ENCODE measurements at regions not wholly inside any gene's neighbourhood (a gene's known extent, or its start where the extent isn't known, plus 50 kb on each side); places are given as distances from the start of the nearest gene placed in this dataset.
"Not testable (repeated sequence)": the region's sequence is repeated elsewhere in the genome, so short reads cannot be mapped to it uniquely, and the experiment has no call there.

DNA sequence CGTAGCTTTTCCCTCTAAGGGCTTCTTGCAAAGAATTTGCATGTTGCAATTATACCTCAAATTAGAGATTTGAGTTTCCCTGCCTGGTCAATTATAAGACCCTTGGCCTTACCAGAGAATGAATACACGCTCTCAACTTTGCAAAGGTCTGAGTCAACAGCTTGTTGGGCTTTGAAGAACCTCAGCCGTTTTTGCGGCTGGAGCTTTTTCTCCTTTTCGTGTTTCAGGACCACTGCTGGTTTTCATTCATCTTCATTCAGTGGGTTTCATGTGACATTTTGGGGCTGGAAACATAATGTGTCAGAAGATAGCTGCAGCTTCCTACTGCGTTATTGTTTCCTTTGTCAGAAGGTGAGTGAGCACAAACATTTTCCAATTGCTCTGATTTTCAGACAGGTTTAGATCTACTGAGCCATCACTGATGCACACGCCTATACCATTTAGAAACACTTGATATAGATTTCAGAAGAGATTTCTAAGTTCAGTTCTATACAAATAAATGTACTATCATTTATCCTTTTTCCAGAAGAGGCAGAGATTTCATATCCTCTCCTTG, 152.3 kb downstream of the SPDYE17 start:
- POLR2A ChIA-PET, result interaction anchor here (0.5 kb wide), 1 partner anchor 546 kb away, joined by 3 read pairs; no protein-coding TSS in a partner anchor
- DNase-seq (ENCODE audit: low spot score); H3K79me2 ChIP-seq (ENCODE audit: insufficient read depth, low read depth, low read length); H2AFZ ChIP-seq (ENCODE audit: low read length); CTCF ChIA-PET (ENCODE audit: unreplicated experiment); H3K4me1 ChIP-seq (ENCODE audit: insufficient read depth, low read length, poor library complexity, severe bottlenecking); H3K36me3 ChIP-seq (ENCODE audit: insufficient read depth, low read length); intact Hi-C loops (cut with micrococcal nuclease; ENCODE audit: unreplicated experiment); H3K27ac ChIP-seq (ENCODE audit: low read depth, low read length, poor library complexity, severe bottlenecking); BruUV-seq (replicated peaks); H3K9me2 ChIP-seq (ENCODE audit: insufficient read depth, low read length); H3K4me3 ChIP-seq (ENCODE audit: low read depth, low read length, poor library complexity, severe bottlenecking); H3K9me3 ChIP-seq (ENCODE audit: low read length); H3K4me2 ChIP-seq (ENCODE audit: low read length); H4K20me1 ChIP-seq (ENCODE audit: insufficient read depth, low read length): not testable (repeated sequence)

DNA sequence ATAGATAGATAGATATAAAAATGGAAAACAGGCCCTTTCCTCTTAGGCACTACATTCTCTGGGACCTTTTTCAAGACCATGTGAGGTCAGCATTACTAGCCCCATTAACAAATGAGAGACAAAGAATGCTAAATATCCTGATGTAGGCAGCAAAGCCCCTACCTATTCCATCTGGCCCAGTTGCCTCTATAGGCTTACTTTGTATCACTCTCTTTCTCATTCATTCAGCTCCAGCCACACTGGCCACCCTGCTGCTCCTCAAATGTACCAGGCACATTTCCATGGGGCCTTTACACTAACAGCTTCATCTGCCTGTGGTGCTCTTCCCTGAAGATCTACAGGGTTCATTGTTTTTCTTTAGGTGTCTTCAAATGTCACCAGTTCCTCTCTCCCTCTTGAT, 156.4 kb downstream of the SPDYE17 start:
- H3K27ac ChIP-seq (ENCODE audit: low read depth, low read length, poor library complexity, severe bottlenecking); CTCF ChIA-PET (ENCODE audit: unreplicated experiment); H3K79me2 ChIP-seq (ENCODE audit: insufficient read depth, low read depth, low read length); H3K9me2 ChIP-seq (ENCODE audit: insufficient read depth, low read length); H3K4me1 ChIP-seq (ENCODE audit: insufficient read depth, low read length, poor library complexity, severe bottlenecking); intact Hi-C loops (cut with micrococcal nuclease; ENCODE audit: unreplicated experiment); DNase-seq (ENCODE audit: low spot score); BruUV-seq (replicated peaks); H2AFZ ChIP-seq (ENCODE audit: low read length); H3K4me2 ChIP-seq (ENCODE audit: low read length); H3K9me3 ChIP-seq (ENCODE audit: low read length); H4K20me1 ChIP-seq (ENCODE audit: insufficient read depth, low read length); POLR2A ChIA-PET; H3K4me3 ChIP-seq (ENCODE audit: low read depth, low read length, poor library complexity, severe bottlenecking); H3K36me3 ChIP-seq (ENCODE audit: insufficient read depth, low read length): not testable (repeated sequence)

DNA sequence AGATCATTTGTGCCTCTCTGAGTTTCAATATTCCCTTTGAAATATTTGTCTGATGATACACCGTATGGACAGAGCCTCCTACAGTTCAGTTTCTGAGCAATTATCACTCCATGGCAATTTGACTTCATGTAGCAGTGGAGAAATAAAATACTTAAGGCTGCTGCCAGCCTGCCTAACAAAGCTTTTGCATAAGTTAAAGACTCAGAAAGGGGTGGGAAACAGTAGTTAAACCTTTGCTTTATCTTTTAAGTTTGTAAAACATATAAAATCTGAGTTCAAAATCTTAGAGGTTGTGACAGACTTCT, 161.7 kb downstream of the SPDYE17 start:
- POLR2A ChIA-PET; CTCF ChIA-PET (ENCODE audit: unreplicated experiment); H3K9me2 ChIP-seq (ENCODE audit: insufficient read depth, low read length); H3K79me2 ChIP-seq (ENCODE audit: insufficient read depth, low read depth, low read length); H4K20me1 ChIP-seq (ENCODE audit: insufficient read depth, low read length); H3K4me3 ChIP-seq (ENCODE audit: low read depth, low read length, poor library complexity, severe bottlenecking); H3K4me2 ChIP-seq (ENCODE audit: low read length); H2AFZ ChIP-seq (ENCODE audit: low read length); BruUV-seq (replicated peaks); H3K9me3 ChIP-seq (ENCODE audit: low read length); DNase-seq (ENCODE audit: low spot score); intact Hi-C loops (cut with micrococcal nuclease; ENCODE audit: unreplicated experiment); H3K36me3 ChIP-seq (ENCODE audit: insufficient read depth, low read length); H3K4me1 ChIP-seq (ENCODE audit: insufficient read depth, low read length, poor library complexity, severe bottlenecking); H3K27ac ChIP-seq (ENCODE audit: low read depth, low read length, poor library complexity, severe bottlenecking): not testable (repeated sequence)

DNA sequence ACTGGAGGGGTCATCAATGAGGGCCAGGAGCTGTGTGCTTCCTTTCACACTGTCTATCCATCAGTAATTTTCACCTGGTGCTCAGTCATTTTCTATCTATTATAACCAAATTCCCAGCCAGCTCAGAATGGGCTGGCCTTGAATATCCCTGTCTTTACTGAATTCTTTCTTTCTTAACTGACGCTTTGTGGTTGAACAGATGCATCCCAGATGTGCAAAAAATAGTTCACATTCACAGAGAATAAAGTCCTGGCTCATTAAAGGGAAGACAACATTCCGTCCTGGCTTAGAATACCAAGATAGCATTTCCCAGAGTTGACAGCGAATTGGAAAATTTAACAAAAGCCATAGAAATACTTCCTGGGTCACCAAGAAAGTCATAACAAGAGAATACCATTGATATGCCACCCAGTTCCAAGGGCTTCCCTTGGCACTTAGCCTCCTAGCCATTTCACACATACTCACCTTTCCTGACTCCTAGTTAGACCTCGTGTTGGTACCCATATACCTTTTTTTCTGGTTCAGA, 164.7 kb downstream of the SPDYE17 start:
- CTCF ChIA-PET (ENCODE audit: unreplicated experiment); H3K79me2 ChIP-seq (ENCODE audit: insufficient read depth, low read depth, low read length); H3K4me3 ChIP-seq (ENCODE audit: low read depth, low read length, poor library complexity, severe bottlenecking); intact Hi-C loops (cut with micrococcal nuclease; ENCODE audit: unreplicated experiment); H3K9me3 ChIP-seq (ENCODE audit: low read length); H3K4me2 ChIP-seq (ENCODE audit: low read length); H3K4me1 ChIP-seq (ENCODE audit: insufficient read depth, low read length, poor library complexity, severe bottlenecking); DNase-seq (ENCODE audit: low spot score); POLR2A ChIA-PET; H4K20me1 ChIP-seq (ENCODE audit: insufficient read depth, low read length); H3K9me2 ChIP-seq (ENCODE audit: insufficient read depth, low read length); H3K36me3 ChIP-seq (ENCODE audit: insufficient read depth, low read length); H2AFZ ChIP-seq (ENCODE audit: low read length); H3K27ac ChIP-seq (ENCODE audit: low read depth, low read length, poor library complexity, severe bottlenecking); BruUV-seq (replicated peaks): not testable (repeated sequence)

DNA sequence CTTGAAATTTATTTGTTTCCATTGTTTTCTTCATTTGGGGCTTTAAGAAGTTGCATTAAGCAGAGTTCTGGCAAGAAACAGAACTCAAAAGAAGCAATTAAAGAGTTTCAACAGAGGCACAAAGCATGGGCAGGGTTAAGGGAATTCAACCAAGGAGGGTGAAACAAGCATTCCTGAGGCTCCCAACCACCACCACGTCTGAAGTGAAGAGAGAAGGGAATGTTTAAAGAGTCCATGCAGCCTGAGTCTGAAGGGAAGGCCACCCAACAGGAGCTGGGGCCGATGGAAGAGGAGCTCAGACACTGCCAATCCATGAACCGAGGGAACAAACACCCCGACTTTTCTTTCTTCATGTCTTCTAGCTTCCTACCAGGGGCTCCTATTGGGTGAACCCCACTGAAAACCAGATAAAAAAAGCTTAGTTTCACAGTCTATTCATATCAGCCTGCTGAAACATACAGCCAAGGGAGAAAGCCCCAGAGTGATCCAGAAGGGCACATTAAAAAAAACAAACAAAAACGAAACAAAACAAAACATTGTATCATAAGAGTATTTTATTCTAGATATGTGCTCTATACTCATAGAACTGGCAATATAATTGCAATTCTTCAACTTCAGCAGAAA, 168.9 kb downstream of the SPDYE17 start:
- DNase-seq (ENCODE audit: low spot score); H3K9me3 ChIP-seq (ENCODE audit: low read length); H3K4me1 ChIP-seq (ENCODE audit: insufficient read depth, low read length, poor library complexity, severe bottlenecking); H3K27ac ChIP-seq (ENCODE audit: low read depth, low read length, poor library complexity, severe bottlenecking); POLR2A ChIA-PET; H3K9me2 ChIP-seq (ENCODE audit: insufficient read depth, low read length); H3K4me2 ChIP-seq (ENCODE audit: low read length); H3K36me3 ChIP-seq (ENCODE audit: insufficient read depth, low read length); H3K4me3 ChIP-seq (ENCODE audit: low read depth, low read length, poor library complexity, severe bottlenecking); H2AFZ ChIP-seq (ENCODE audit: low read length); intact Hi-C loops (cut with micrococcal nuclease; ENCODE audit: unreplicated experiment); H3K79me2 ChIP-seq (ENCODE audit: insufficient read depth, low read depth, low read length); H4K20me1 ChIP-seq (ENCODE audit: insufficient read depth, low read length); BruUV-seq (replicated peaks); CTCF ChIA-PET (ENCODE audit: unreplicated experiment): not testable (repeated sequence)

DNA sequence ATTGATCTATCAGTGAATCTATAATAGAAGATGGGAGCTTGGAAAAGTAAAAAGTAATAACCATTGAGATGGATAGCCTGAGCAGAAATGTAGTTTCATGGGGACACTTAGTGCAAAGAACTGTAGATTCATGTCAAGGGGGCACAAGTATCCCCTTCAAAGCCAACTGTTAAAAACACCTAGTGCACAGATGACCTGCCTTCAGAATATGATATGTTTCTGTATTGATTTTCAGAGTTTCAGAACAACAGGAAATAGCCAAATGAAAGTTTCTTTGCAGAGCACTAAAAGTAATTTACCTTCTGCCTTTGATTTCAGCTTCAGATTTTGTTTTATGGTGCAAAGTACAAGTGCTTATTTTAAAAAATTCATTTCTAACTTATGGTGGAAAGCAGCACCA, 169.9 kb downstream of the SPDYE17 start:
- H3K36me3 ChIP-seq (ENCODE audit: insufficient read depth, low read length); POLR2A ChIA-PET; H3K9me3 ChIP-seq (ENCODE audit: low read length); CTCF ChIA-PET (ENCODE audit: unreplicated experiment); BruUV-seq (replicated peaks); DNase-seq (ENCODE audit: low spot score); H3K4me2 ChIP-seq (ENCODE audit: low read length); H3K27ac ChIP-seq (ENCODE audit: low read depth, low read length, poor library complexity, severe bottlenecking); H2AFZ ChIP-seq (ENCODE audit: low read length); H4K20me1 ChIP-seq (ENCODE audit: insufficient read depth, low read length); H3K4me1 ChIP-seq (ENCODE audit: insufficient read depth, low read length, poor library complexity, severe bottlenecking); H3K79me2 ChIP-seq (ENCODE audit: insufficient read depth, low read depth, low read length); intact Hi-C loops (cut with micrococcal nuclease; ENCODE audit: unreplicated experiment); H3K4me3 ChIP-seq (ENCODE audit: low read depth, low read length, poor library complexity, severe bottlenecking); H3K9me2 ChIP-seq (ENCODE audit: insufficient read depth, low read length): not testable (repeated sequence)

DNA sequence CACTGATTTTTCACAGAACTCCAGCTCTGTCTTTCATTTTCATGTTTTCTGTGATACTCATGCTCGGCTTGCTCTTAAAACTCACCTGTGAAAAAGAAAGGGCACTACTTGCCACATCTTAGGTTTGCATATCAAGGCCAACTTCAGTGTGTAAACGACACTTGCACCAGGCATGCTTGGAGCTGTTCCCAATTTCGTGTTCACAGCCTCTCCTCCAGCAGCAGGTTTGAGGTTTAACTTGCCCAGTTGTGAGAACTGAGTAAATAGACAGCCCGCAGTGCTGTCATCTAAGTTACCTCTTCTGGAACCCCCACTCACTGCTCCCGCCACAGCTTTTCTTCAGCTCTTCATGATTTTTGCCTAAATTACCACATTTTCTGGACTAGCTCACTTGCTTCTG, 172.2 kb downstream of the SPDYE17 start:
- H3K4me2 ChIP-seq (ENCODE audit: low read length); H3K4me3 ChIP-seq (ENCODE audit: low read depth, low read length, poor library complexity, severe bottlenecking); POLR2A ChIA-PET; H3K4me1 ChIP-seq (ENCODE audit: insufficient read depth, low read length, poor library complexity, severe bottlenecking); H4K20me1 ChIP-seq (ENCODE audit: insufficient read depth, low read length); H3K79me2 ChIP-seq (ENCODE audit: insufficient read depth, low read depth, low read length); H3K36me3 ChIP-seq (ENCODE audit: insufficient read depth, low read length); H3K27ac ChIP-seq (ENCODE audit: low read depth, low read length, poor library complexity, severe bottlenecking); BruUV-seq (replicated peaks); DNase-seq (ENCODE audit: low spot score); H2AFZ ChIP-seq (ENCODE audit: low read length); intact Hi-C loops (cut with micrococcal nuclease; ENCODE audit: unreplicated experiment); H3K9me2 ChIP-seq (ENCODE audit: insufficient read depth, low read length); H3K9me3 ChIP-seq (ENCODE audit: low read length); CTCF ChIA-PET (ENCODE audit: unreplicated experiment): not testable (repeated sequence)

All from OCI-LY7 (cell line).